Duodenal mucosa (tissue), 2 donors: ENCODE measurements at regions not wholly inside any gene's neighbourhood (a gene's known extent, or its start where the extent isn't known, plus 50 kb on each side); places are given as distances from the start of the nearest gene placed in this dataset.

Experiments used
- H3K27ac ChIP-seq: one replicate; pipeline ENCODE4 v1.7.0; 2013; ENCODE audit warnings: low read depth, low read length
- H3K27me3 ChIP-seq, 2 donors: one replicate each; pipeline ENCODE4 v1.7.0; 2013; ENCODE audit warnings: low read length in 2 of 2, control low read depth in 1 of 2; ENCODE audit not compliant: insufficient read depth in 2 of 2, control insufficient read depth in 1 of 2
- H3K36me3 ChIP-seq, 2 donors: one replicate each; pipeline ENCODE4 v1.7.0; 2013; ENCODE audit warnings: low read length in 2 of 2, control low read depth in 1 of 2; ENCODE audit not compliant: insufficient read depth in 2 of 2, control insufficient read depth in 1 of 2
- H3K4me1 ChIP-seq, 2 donors: one replicate each; pipeline ENCODE4 v1.7.0; 2013; ENCODE audit warnings: low read length in 2 of 2, control low read depth in 1 of 2; ENCODE audit not compliant: insufficient read depth in 2 of 2, control insufficient read depth in 1 of 2
- H3K4me3 ChIP-seq, 2 donors: one replicate each; pipeline ENCODE4 v1.7.0; 2013; ENCODE audit warnings: low read length in 2 of 2, low read depth in 1 of 2
- H3K9ac ChIP-seq, 2 donors: one replicate each; pipeline ENCODE4 v1.7.0; 2013; ENCODE audit warnings: low read length in 2 of 2, low read depth in 1 of 2
- H3K9me3 ChIP-seq, 2 donors: one replicate each; pipeline ENCODE4 v1.7.0; 2013; ENCODE audit warnings: low read length in 2 of 2, control low read depth in 1 of 2; ENCODE audit not compliant: control insufficient read depth in 1 of 2

- H3K4me1 ChIP-seq: no peaks in the 10 kb centered on the region
- H3K27me3 ChIP-seq: no peaks in the 10 kb centered on the region
- H3K27ac ChIP-seq: no peak overlapping the region
- no peak overlapping the region for H3K4me3 ChIP-seq
- no peaks in the 10 kb centered on the region for H3K36me3 ChIP-seq
- H3K9me3 ChIP-seq: peaks cover 8 to 17% of the 10 kb centered on the region in 2 donors
- no peak overlapping the region for H3K9ac ChIP-seq
Measured at GRCh38 chr15:26178640-26179220, 315.6 kb upstream of the ATP10A start.

- Histone ChIP-seq H3K9ac (no peak overlapping the region), H3K9me3 (peaks cover 6 to 20% of the 10 kb centered on the region in 2 donors), H3K36me3 (no peaks in the 10 kb centered on the region), H3K27me3 (no peaks in the 10 kb centered on the region), H3K4me3 (no peak overlapping the region), H3K4me1 (no peaks in the 10 kb centered on the region), H3K27ac (no peak overlapping the region)
Measured at GRCh38 chr15:26177816-26178215, 314.7 kb upstream of the ATP10A start.

GRCh38 chr15:26176831-26177230 is 313.7 kb upstream of the ATP10A start:
- H3K27me3 ChIP-seq: no peaks in the 10 kb centered on the region
- H3K9me3 ChIP-seq: peaks cover 6 to 22% of the 10 kb centered on the region in 2 donors
- H3K4me3 ChIP-seq: no peak overlapping the region
- no peak overlapping the region for H3K9ac ChIP-seq
- no peak overlapping the region for H3K27ac ChIP-seq
- no peaks in the 10 kb centered on the region for H3K4me1 ChIP-seq
- H3K36me3 ChIP-seq: no peaks in the 10 kb centered on the region

GRCh38 chr15:26171266-26171665 is 308.1 kb upstream of the ATP10A start:
- Histone ChIP-seq H3K9me3 (peaks cover 7 to 18% of the 10 kb centered on the region in 2 donors), H3K36me3 (no peaks in the 10 kb centered on the region), H3K27me3 (no peaks in the 10 kb centered on the region), H3K4me1 (no peaks in the 10 kb centered on the region), H3K9ac (no peak overlapping the region), H3K27ac (no peak overlapping the region), H3K4me3 (no peak overlapping the region)

GRCh38 chr15:26166429-26166828 is 303.3 kb upstream of the ATP10A start:
- Histone ChIP-seq H3K4me3 (no peak overlapping the region), H3K4me1 (no peaks in the 10 kb centered on the region), H3K27ac (no peak overlapping the region), H3K9ac (no peak overlapping the region), H3K9me3 (peaks cover 15 to 23% of the 10 kb centered on the region in 2 donors), H3K36me3 (no peaks in the 10 kb centered on the region), H3K27me3 (no peaks in the 10 kb centered on the region)

- no peak overlapping the region for H3K9ac ChIP-seq
- peaks cover 14 to 24% of the 10 kb centered on the region in 2 donors for H3K9me3 ChIP-seq
- no peaks in the 10 kb centered on the region for H3K27me3 ChIP-seq
- no peak overlapping the region for H3K4me3 ChIP-seq
- no peaks in the 10 kb centered on the region for H3K36me3 ChIP-seq
- no peaks in the 10 kb centered on the region for H3K4me1 ChIP-seq
- H3K27ac ChIP-seq: no peak overlapping the region
Measured at GRCh38 chr15:26165546-26165945, 302.4 kb upstream of the ATP10A start.

- Histone ChIP-seq H3K4me3 (no peak overlapping the region), H3K27ac (no peak overlapping the region), H3K4me1 (no peaks in the 10 kb centered on the region), H3K36me3 (no peaks in the 10 kb centered on the region), H3K9ac (no peak overlapping the region), H3K9me3 (peaks cover 17 to 23% of the 10 kb centered on the region in 2 donors), H3K27me3 (no peaks in the 10 kb centered on the region)
Measured at GRCh38 chr15:26160343-26160742, 297.2 kb upstream of the ATP10A start.

GRCh38 chr15:26158176-26158575 is 295.0 kb upstream of the ATP10A start:
- Histone ChIP-seq H3K9ac (no peak overlapping the region), H3K9me3 (peaks cover 18 to 19% of the 10 kb centered on the region in 2 donors), H3K4me3 (no peak overlapping the region), H3K27ac (no peak overlapping the region), H3K4me1 (no peaks in the 10 kb centered on the region), H3K27me3 (no peaks in the 10 kb centered on the region), H3K36me3 (no peaks in the 10 kb centered on the region)

- Histone ChIP-seq H3K4me1 (no peaks in the 10 kb centered on the region), H3K36me3 (no peaks in the 10 kb centered on the region), H3K4me3 (no peak overlapping the region), H3K27ac (no peak overlapping the region), H3K27me3 (no peaks in the 10 kb centered on the region), H3K9ac (no peak overlapping the region), H3K9me3 (peaks cover 16 to 20% of the 10 kb centered on the region in 2 donors)
Measured at GRCh38 chr15:26157081-26157480, 294.0 kb upstream of the ATP10A start.

GRCh38 chr15:26156051-26156450 is 292.9 kb upstream of the ATP10A start:
- no peak overlapping the region for H3K9ac ChIP-seq
- no peaks in the 10 kb centered on the region for H3K36me3 ChIP-seq
- H3K4me1 ChIP-seq: no peaks in the 10 kb centered on the region
- no peak overlapping the region for H3K27ac ChIP-seq
- H3K27me3 ChIP-seq: no peaks in the 10 kb centered on the region
- H3K9me3 ChIP-seq: peaks cover 12 to 17% of the 10 kb centered on the region in 2 donors
- no peak overlapping the region for H3K4me3 ChIP-seq
